ENCODE measurements at regions not wholly inside any gene's neighbourhood (a gene's known extent, or its start where the extent isn't known, plus 50 kb on each side); places are given as distances from the start of the nearest gene placed in this dataset.

DNA sequence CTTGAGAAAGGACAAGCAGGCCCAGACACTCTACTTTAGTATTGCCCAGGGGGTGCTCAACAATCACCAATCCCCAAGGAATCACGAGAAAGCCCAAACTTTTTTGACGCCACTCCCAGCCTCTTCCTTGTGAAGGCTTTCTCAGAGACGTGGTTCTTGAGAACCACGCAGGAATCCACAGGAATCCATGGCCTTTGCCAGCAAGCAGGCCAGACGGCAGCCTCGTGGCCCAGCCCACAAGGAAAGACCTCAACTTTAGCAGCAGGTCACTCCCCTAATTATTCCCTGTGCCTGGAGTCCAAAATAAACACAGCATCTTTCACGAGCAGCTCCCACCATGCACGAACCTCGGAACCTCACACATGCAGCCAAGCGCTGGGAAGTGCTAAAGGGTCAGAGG lies 104.2 kb downstream of the WT1 start:
- Histone ChIP-seq H3K27me3 (ENCODE audit: control insufficient read depth, insufficient read depth, low read length) (no peaks in the 10 kb centered on the region), H3K9me3 (ENCODE audit: control insufficient read depth, low read length) (no peaks in the 10 kb centered on the region), H3K36me3 (ENCODE audit: control insufficient read depth, insufficient read depth, low read length) (no peaks in the 10 kb centered on the region), H3K4me1 (ENCODE audit: control insufficient read depth, insufficient read depth, low read length) (peaks cover 7% of the 10 kb centered on the region), H3K9ac (ENCODE audit: low read length) (no peak overlapping the region), H3K4me3 (ENCODE audit: low read length) (no peak overlapping the region)

DNA sequence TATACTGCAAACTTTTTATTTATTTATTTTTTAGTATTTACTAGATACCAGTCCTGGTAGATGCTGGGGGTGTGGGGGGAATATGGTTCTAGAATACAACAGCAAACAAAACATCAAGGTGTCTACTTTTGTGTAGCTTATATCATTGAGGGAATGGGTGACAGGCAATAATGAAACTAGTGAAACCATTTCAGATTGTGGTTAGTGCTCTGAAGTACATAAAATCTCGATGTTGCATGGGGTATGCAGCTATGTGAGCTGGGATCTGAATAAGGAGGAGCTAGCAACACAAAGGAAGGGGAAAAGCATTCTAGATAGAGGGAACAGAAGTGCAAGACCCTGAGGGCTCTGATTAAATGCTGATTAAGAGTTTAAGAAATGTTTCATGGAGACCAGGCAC lies 103.5 kb downstream of the WT1 start:
- no peaks in the 10 kb centered on the region for H3K27me3 ChIP-seq (ENCODE audit: control insufficient read depth, insufficient read depth, low read length)
- H3K9me3 ChIP-seq (ENCODE audit: control insufficient read depth, low read length), result no peaks in the 10 kb centered on the region
- peaks cover 7% of the 10 kb centered on the region for H3K4me1 ChIP-seq (ENCODE audit: control insufficient read depth, insufficient read depth, low read length)
- H3K36me3 ChIP-seq (ENCODE audit: control insufficient read depth, insufficient read depth, low read length), result no peaks in the 10 kb centered on the region
- H3K4me3 ChIP-seq (ENCODE audit: low read length), result no peak overlapping the region
- no peak overlapping the region for H3K9ac ChIP-seq (ENCODE audit: low read length)

DNA sequence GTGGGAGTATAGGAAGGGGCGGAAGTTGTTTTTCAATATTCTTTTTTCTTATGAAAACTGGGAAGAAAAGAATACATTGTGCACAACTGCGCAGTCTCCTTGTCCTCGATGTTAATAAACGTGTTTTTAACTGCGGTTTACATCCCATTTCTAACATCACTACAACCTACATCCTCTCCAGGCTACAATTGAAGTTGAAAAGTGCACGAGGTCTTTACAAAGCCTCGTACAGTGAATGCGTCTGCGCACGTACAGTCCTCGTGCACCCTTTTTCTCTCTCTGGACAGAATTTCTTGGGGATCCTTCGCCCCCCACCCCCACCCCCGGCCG lies 102.4 kb downstream of the WT1 start:
- Histone ChIP-seq H3K9me3 (ENCODE audit: control insufficient read depth, low read length) (no peaks in the 10 kb centered on the region), H3K4me3 (ENCODE audit: low read length) (peak overlapping the region; percentile 55), H3K9ac (ENCODE audit: low read length) (peak overlapping the region; percentile 59), H3K4me1 (ENCODE audit: control insufficient read depth, insufficient read depth, low read length) (peaks cover 7% of the 10 kb centered on the region), H3K36me3 (ENCODE audit: control insufficient read depth, insufficient read depth, low read length) (no peaks in the 10 kb centered on the region), H3K27me3 (ENCODE audit: control insufficient read depth, insufficient read depth, low read length) (no peaks in the 10 kb centered on the region)

DNA sequence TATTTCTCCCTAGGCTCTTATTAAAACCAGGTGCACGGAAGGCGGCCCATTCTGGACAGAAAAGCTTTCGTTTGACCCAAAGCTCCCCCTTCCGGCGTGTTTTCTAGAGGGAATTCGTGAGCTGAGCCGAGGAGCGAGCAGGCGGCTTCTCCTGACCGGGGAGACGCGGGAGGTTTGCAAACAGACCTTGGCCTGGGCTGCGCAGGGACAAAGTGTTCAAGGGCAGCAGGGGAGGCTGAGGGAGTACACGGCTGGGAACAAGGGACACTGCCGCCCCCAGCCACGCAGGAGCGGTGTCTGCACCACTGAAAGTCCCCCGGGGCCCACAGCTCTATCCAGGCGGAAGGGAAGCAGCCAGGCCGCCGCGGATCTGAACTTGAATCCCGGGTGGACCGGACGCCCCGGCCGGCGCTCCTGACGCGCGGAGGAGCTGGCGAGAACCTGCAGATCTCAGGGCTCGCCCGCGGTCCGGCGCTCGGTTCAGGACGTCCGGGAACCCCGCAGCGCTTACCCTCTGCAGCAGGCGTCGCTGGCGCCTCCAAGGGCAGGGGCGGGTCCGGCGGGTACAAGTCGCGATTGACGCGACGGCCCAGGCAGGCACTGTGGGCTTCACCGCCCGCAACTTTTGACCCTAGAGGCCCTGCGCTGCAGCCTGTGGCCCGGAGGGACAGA lies 101.9 kb downstream of the WT1 start:
- Histone ChIP-seq H3K9ac (ENCODE audit: low read length) (peak overlapping the region; percentile 59), H3K27me3 (ENCODE audit: control insufficient read depth, insufficient read depth, low read length) (no peaks in the 10 kb centered on the region), H3K4me1 (ENCODE audit: control insufficient read depth, insufficient read depth, low read length) (peaks cover 7% of the 10 kb centered on the region), H3K4me3 (ENCODE audit: low read length) (peak overlapping the region; percentile 55), H3K9me3 (ENCODE audit: control insufficient read depth, low read length) (no peaks in the 10 kb centered on the region), H3K36me3 (ENCODE audit: control insufficient read depth, insufficient read depth, low read length) (no peaks in the 10 kb centered on the region)

DNA sequence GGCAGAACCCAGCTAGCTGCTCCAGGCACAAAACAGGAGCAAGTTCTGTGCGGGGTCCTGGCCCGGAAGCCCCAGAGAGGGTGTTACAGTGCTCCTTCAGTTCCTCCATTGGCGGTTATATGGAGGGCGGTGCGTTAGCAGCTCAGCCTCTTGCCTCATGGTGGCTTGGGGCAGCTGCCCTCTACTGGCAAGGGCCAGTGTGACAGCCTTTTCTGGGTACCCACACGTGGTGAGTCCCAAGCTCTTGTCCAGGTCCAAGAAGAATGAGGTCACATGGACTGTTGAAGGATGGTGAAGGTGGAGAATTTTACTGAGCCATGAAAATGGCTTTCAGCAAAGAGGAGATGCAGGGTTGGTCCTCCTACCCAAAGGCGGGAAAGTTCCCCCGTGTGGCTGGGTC lies 100.5 kb downstream of the WT1 start:
- H3K9me3 ChIP-seq (ENCODE audit: control insufficient read depth, low read length), result no peaks in the 10 kb centered on the region
- H3K4me3 ChIP-seq (ENCODE audit: low read length), result no peak overlapping the region
- no peak overlapping the region for H3K9ac ChIP-seq (ENCODE audit: low read length)
- peaks cover 7% of the 10 kb centered on the region for H3K4me1 ChIP-seq (ENCODE audit: control insufficient read depth, insufficient read depth, low read length)
- no peaks in the 10 kb centered on the region for H3K27me3 ChIP-seq (ENCODE audit: control insufficient read depth, insufficient read depth, low read length)
- H3K36me3 ChIP-seq (ENCODE audit: control insufficient read depth, insufficient read depth, low read length), result no peaks in the 10 kb centered on the region
